NCI-H69 (cell line): ENCODE measurements at regions not wholly inside any gene's neighbourhood (a gene's known extent, or its start where the extent isn't known, plus 50 kb on each side); places are given as distances from the start of the nearest gene placed in this dataset.
"Not testable (repeated sequence)": the region's sequence is repeated elsewhere in the genome, so short reads cannot be mapped to it uniquely, and the experiment has no call there.

Source experiments
- DNase-seq: peaks from one replicate; lab custom pipeline; 2025; lab: John Stamatoyannopoulos, UW

DNA sequence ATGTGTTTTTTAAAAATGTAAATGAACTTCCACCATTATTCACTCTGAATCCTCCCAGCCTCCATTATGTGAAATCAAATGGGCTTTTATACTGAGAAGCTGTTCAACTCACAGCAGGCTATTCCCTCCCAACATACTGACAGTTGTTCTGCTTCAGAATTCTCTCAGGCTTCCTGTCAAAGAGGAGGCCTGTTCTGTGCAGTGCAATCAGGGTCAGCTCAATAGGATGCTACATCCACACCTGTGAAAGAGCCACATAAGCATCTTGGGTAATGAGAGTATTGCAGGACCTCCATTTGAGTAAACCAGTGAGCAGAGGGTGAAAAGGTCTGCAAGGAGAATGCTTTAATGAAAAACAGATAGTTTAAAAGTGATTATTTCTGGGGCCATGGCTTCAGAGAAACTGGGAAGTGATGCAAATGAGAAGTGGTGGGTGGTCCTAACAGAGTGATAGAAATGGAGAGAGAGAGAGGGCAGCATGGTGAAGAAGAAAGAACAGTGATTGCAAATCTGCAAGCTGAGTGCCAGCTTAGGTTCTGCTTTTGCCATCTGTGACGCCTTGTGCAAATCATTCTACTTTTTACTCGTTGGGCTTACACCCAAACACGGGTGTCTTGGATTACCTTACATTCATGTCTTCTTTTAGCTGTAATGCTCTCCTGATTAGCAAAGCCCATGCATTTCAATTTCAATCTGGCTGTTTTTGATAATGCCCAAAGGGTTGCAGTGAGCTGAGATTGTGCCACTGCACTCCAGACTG is 202.5 kb upstream of the NMUR2 start:
- DNase-seq: peak; percentile 52

- no peak for DNase-seq
Observed at GRCh38 chr5:152608458-152608857, 203.4 kb upstream of the NMUR2 start.

DNA sequence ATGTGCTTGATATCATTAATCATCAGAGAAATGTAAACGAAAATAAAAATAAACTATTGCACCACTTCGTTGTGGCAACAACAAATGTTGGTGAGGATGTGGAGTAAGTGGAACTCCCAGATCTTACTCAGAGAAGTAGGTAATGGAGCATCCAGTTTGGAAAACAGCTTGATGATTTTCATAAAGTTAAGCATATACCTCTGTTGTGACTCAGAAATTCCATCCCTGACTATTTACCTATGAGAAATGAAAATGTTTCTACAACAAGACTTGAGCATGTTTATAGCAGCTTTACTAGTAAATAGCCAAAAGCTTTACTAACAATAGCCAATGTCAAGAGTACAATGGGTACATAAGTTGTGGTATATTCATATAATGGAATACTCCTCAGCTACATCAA is 214.7 kb upstream of the NMUR2 start:
- DNase-seq: no peak

GRCh38 chr5:152622628-152623027 is 217.5 kb upstream of the NMUR2 start:
- peak; percentile 27 for DNase-seq

- no peak for DNase-seq
Observed at GRCh38 chr5:152623951-152624350, 218.9 kb upstream of the NMUR2 start.

- no peak for DNase-seq
Observed at GRCh38 chr5:152625696-152626095, 220.6 kb upstream of the NMUR2 start.

DNA sequence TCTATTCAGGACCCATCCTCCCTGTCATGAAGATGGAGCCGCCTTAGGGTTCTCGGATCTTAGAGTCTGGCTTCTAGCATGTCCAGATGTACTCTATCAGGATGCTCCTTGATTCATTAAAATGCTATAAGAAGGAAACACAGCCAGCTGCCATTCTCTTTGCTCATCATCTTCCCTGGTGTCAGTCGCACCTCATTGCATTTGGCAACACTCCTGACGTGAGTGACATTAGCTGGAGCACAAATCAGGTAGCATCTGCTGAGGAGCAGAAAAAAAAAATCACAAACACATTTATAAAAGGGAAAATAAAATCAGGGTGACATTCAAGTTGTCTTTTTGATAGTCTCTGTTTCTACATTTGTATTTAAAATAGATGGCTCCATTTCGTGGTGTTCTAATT is 226.1 kb upstream of the NMUR2 start:
- peak; percentile 61 for DNase-seq

DNA sequence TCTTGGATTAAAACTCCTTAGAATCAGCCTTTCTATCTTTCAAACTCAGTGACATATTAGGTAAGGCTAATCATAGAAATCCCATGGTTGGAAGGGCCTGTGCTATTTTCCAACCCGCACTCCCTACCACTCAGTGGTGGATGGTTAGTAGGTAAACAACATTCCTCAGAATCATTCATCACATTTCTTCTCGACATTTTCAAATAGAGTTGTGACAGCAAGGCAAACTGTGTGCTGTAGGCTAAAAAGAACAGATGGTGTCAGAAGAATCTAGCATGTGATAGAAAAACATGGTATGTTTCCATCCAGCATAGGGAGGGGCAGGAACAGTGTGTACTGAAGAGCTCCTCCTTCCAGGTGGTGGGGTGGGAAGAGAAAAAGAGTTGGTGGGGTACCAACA is 227.3 kb upstream of the NMUR2 start:
- peak; percentile 84 for DNase-seq

DNA sequence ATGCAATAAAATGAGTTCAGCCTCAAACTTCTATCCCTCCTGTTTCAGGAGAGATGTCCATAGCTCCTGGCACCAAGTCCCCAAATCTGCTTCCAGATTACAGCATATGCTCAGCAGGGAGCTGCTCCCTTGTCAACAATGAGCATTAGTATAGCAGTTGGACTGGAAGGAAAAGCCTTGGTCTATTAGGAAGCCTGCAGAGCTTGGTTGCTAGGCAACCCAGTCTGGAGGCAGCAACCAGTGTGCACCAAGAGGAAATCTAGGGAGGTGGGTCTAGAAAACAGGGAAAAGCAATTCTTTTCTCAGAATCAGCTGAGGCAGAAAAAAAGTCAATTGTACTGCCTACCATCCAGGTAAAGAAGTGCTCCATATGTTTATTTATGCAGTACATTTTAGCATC is 229.5 kb upstream of the NMUR2 start:
- DNase-seq: peak; percentile 98

GRCh38 chr5:152638996-152639552 is 234.0 kb upstream of the NMUR2 start:
- no peak for DNase-seq

DNA sequence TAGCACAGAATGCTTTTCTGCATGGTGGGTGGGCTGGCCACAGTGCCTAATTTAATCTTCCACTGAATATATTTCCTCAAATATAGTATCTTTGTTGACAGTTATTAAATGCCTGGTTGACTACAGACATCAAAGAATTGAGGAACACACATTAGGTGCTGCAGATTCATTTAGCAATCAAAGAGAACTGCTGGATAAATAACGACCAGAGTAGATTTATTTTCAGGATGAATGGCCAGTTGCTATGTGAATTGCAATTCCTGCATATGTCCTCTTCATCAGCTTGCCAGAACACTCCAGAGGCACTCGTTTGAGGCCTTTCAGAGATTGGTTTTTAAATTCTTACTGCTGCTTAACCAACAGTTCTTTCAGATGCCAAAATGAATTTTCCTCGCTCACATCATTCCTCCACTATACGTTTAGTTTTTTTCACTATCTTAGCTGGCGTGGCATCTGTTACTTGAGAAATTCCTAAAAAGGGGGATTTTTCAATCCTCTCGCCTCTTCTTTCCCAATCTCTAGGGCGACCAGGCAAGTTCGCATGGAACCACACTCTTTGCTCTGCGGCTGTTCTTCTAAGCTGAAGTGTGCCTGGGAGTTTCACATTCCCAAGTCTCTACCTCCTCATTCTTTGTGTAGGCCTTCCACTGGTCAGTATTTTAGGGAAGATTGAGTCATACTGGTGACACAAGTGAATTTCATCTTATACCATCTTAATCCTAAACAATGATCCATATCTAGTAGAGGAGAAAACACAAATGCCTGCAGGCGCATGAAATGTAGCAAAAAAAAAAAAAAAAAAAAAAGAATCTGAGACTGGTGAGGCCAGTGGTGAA is 237.1 kb upstream of the NMUR2 start:
- peak; percentile 7 for DNase-seq

DNA sequence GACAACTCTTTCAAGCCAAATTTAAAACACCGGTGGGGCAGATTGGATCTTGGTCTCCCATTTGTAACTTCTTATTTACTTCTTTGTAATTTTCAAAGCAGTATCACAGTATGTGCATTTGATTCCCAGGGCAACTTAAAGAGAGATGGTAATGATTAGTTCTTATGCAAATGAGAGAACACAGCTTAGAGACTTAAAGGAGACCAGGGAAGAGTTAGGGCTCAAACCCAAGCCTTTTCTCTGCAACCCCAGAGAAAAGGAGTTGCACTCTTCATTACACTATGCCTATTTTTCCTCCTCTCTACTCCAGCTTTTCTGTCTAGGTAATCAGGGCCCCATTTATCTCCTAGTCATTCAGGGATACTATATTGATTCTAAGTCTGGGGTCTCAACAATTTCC is 237.8 kb upstream of the NMUR2 start:
- no peak for DNase-seq

DNA sequence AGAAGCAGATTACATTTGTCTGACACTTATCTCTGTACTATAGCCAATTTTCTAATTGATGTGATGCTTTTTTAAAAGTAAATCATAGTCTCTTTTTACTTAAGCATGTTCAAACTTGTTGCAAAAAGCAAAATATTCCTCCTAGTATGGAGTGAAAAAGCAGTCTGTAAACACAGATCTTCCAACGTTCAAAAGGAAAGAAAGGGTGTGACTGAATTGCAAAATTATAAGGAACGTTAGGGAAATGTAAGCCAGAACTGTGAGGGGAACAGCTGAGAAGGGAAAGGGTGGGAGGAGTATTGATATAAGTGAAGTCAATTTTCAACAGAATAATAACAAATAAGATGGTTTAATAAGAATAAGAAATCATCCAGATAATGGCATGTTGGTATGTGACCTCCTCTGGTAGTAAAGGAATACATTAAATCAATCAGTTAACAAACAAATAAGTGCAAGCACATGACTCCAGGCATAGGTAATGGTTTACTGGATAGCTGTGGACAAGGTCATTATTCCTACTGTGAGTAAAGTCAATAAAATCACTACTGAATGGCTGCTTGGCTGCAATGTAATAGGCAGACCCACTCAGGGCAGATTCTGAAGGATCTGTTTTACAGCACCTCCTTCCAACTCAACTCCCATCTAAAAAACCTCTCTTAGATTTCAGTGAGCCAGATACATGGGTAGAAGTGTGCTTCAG is 239.1 kb upstream of the NMUR2 start:
- peak; percentile 76 for DNase-seq

DNA sequence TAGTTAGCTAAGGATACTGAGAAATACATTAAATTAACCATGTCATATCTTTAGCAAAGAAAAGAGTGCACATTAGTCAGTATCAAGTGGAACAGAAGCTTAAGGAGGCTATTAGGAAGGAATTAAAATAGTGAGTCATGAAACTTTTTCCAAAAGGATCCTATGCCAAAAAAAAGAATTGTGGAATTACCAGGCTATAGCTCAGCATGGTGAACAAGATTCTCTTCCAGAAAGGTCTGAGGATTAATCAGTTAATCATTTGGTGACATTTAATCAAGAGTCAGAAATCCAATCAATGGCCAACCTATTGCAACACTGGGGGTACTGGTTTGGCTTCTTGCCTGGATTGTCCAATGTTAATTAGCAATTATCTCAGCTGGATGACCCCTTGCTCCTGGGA is 244.5 kb upstream of the NMUR2 start:
- DNase-seq: peak; percentile 77

DNA sequence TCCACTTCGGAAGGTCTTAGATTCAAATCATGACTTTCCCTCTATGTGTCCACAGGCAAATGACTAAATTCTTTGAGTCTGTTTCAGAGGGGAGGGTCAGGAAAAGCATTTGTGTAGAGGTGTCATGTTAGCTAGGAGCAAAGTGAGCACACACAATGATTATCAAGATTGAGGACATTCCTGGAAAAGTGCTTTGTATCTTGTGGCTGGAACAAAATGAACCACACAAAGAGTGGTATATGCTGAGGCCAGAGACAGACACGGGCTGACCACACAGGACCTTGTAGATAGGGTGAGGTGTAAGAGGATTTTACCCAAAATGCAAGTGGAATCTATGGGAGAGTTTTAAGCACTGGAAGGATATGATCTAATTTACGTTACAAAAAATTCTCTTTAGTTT is 245.3 kb upstream of the NMUR2 start:
- no peak for DNase-seq

DNA sequence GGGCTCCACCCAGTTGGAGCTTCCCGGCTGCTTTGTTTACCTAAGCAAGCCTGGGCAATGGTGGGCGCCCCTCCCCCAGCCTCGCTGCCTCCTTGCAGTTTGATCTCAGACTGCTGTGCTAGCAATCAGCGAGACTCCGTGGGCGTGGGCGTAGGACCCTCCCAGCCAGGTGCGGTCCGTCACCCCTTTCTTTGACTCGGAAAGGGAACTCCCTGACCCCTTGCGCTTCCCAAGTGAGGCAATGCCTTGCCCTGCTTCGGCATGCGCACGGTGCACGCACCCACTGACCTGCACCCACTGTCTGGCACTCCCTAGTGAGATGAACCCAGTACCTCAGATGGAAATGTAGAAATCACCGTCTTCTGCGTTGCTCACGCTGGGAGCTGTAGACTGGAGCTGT is 254.4 kb upstream of the NMUR2 start:
- DNase-seq: not testable (repeated sequence)

DNA sequence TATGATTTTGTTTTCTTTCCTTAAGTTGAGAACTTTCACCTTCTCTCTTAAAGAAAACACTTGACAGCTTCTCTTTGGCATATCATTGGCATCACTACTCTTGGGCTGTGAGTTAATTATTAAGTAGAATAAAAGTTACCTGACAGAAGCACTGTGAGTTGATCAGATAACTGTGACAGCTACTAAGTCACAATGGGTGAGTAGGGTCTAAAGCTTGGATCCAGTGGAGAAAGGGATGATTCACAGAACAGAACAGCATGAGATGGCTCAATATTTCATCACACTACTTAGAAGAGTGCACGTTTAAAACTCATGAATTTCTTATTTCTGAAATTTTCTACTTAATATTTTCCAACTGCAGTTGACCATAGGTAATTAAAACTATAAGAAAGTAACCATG is 268.5 kb upstream of the NMUR2 start:
- DNase-seq: no peak

GRCh38 chr5:152674403-152674802 is 269.3 kb upstream of the NMUR2 start:
- no peak for DNase-seq

DNA sequence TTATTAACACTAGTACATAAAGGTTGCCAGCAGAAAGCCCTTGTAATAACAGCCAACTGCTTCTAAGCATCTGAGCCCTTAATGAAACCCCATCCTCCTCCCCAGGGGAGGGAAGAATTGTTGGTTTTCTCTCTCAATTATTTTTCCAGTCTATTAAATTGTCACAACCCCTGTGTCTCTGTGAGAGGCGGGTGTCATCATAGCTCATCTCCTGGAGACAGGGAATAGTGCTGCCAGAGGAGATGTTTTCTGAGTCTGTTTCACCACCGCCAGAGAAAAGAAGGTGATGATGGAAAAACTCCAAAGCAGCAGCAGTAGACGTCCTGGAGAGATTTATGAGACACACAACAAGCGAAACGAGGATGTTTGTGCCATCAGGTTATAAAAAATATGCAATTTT is 271.1 kb upstream of the NMUR2 start:
- DNase-seq: peak; percentile 79

DNA sequence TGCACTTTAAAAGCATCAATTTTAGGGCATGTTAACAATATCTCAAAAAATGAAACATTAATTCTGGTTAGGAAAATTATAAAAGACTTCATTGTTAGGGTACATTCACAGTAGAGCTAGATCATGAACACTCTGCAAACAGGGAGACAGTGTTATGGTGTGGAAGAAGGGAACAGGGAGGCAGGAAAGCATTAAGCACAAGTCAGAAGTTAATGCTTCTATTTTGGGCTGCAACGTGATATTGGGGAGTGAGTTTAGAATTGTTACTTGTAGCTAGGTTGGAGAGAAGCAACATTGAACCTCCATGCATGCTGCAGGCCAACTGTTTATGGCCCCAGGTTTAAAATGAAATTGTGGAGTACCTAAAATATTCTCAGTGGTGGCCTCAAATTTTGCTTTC is 278.1 kb upstream of the NMUR2 start:
- DNase-seq: no peak

GRCh38 chr5:152686931-152687330 is 281.9 kb upstream of the NMUR2 start:
- DNase-seq: peak; percentile 26

- peak; percentile 61 for DNase-seq
Observed at GRCh38 chr5:152688561-152689249, 283.6 kb upstream of the NMUR2 start.
